Fibroblast of gingiva (primary cell): ENCODE measurements at regions not wholly inside any gene's neighbourhood (a gene's known extent, or its start where the extent isn't known, plus 50 kb on each side); places are given as distances from the start of the nearest gene placed in this dataset.

ENCODE experiments used
- DNase-seq: peaks from one replicate; pipeline ENCODE4 v3.0.0-alpha.2; 2011; ENCODE audit warnings: low read depth

- no peak for DNase-seq
Measured at GRCh38 chr15:29554531-29554930, 267.7 kb downstream of the TJP1 start.

- no peak for DNase-seq
Measured at GRCh38 chr15:29550834-29551465, 271.3 kb downstream of the TJP1 start.

- no peak for DNase-seq
Measured at GRCh38 chr15:29548006-29548405, 274.3 kb downstream of the TJP1 start.

DNA sequence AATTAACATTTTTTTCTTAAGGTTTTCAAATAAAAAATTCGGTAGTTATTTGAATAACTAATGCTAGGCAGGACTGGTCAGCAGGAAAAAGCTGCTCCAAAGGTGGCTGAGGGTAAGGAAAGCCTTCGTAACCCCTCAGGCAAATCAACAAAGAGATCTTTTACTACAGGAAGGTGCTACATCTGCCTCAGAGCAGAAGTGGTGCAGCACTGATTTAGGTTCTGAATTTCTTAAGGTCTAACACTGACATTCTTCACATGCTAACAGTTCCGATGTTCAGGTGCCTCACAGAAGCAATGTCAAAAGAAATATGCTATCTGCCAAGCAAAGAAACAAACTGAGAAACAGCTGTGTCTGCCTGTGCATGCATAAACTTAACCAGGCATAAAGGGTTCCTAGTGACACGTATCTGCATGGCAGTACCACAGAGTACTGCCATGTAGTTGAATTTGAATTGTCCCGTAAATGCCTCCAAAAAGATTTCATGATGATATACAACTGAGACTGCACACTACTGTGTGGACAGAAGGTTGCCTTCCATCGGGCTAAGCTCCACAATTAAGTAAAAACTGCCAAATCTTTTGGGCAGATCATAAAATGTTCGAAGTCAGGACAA, 275.0 kb upstream of the NSMCE3 start:
- DNase-seq: no peak

- no peak for DNase-seq
Measured at GRCh38 chr15:29542994-29543393, 273.4 kb upstream of the NSMCE3 start.

GRCh38 chr15:29541309-29541708, 271.7 kb upstream of the NSMCE3 start:
- DNase-seq: no peak

GRCh38 chr15:29540479-29540878, 270.9 kb upstream of the NSMCE3 start:
- DNase-seq: no peak

DNA sequence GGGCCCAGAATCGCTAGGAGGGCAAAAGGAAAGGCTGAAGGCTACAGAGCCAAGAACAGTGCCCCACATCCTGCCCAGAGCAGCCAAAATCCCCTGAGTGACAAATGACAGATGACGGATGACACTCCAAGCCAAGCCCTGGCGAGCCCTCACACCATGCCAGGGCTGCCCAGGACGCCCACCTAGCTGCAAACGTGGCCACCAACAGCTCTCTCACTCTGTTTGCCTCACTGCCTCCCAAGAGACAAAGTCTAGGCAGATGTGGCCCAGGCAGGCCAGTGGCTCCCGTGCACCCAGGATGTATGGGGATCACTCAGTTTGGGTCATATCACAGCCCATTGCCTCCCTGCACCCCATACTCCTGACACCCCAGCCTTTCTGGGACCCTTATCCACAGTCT, 270.1 kb upstream of the NSMCE3 start:
- no peak for DNase-seq

DNA sequence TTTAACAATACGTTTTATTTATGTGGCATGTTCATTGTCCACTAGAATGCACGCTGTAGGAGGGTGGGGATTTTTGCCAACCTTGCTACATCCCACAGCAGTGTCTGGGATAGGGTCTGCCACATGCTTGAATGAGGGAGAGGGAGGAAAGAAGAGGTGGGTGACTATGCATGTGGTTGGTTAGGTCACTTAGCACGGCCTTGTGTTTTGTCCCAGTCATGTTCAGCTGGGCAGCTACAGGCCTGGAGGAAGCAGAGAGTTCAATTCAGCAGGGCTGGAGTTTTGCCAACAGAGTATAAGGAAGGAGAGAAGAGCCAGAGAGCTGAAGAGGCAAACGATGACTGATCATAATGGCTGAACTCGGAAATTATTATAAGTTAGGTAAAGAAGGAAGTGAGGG, 268.4 kb upstream of the NSMCE3 start:
- no peak for DNase-seq

DNA sequence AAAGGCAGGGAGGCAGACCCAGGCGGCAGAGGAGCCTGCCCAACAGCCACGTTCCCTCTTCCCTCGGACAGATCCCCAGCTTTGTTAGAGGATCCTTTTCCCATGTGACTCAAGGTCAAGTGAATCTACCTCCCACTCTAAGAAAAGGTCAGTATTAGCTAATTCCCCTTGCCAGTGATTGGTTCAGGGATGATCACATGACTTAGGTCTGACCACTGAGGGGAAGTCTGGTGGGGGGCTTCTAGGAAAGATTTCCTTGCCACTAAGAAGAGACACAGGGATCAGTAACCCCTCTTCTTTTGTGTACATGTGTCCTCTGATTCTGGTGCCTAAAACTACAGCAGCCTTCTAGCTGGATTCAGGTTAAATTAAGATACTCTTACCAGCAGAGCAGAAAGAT, 266.3 kb upstream of the NSMCE3 start:
- DNase-seq: no peak

DNA sequence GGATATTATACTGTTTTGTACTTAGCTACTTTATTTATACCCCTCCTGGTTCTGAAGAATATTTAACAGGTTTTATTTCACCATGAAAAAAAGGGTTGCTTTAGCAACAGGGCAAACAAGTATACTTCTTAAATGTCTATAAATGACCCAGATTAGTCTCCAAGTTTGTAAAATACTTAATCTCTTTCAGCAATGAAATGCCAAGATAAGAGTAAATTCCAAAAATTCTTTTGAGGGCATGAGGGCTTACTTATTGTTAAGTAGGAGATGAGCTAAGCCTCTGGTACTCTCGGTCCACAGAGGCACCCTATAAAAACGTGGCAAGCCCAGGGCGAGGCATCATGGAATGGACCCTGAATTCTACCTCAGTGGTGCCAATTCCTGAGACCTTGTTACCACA, 264.8 kb upstream of the NSMCE3 start:
- DNase-seq: no peak

- DNase-seq: no peak
Measured at GRCh38 chr15:29533647-29534046, 264.0 kb upstream of the NSMCE3 start.

DNA sequence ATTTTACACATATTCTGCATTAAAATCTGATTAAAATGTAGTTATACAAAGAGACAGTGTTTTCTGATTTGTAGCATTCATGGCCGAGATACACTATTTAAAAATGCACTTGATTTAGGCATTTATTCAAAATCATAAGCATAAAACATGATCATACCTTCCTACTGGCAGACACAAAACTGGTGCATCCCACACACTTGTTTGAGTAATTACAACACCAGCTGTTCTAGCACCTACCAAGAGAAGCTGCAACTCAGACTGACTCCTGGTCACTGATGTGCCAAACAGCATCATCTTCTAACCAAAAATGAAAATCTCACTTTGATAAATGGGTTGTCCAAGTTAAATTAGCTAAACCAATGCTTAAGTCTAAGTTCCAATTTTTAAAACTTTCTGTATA, 262.7 kb upstream of the NSMCE3 start:
- DNase-seq: no peak

DNA sequence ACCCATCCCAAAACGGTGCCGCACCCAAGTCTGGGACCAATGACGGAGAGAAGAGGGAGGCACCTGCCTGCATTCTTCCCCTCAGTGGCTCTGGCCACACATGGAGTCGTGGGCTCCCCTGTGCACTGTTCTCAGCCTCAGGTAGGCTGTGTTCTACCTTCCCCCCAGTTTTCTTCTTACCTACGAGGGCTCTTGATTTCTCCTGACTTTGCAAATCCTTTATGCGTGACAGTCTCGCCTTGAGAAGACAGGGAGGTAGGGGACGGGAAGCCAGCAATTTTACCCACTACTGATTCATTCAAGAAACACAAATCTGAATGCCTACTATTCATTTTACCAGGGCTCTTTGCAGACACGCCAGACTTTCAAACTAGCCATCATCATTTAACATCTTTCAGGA, 261.3 kb upstream of the NSMCE3 start:
- no peak for DNase-seq

GRCh38 chr15:29529043-29529442, 259.4 kb upstream of the NSMCE3 start:
- DNase-seq: no peak

GRCh38 chr15:29528276-29528675, 258.7 kb upstream of the NSMCE3 start:
- DNase-seq: no peak

DNA sequence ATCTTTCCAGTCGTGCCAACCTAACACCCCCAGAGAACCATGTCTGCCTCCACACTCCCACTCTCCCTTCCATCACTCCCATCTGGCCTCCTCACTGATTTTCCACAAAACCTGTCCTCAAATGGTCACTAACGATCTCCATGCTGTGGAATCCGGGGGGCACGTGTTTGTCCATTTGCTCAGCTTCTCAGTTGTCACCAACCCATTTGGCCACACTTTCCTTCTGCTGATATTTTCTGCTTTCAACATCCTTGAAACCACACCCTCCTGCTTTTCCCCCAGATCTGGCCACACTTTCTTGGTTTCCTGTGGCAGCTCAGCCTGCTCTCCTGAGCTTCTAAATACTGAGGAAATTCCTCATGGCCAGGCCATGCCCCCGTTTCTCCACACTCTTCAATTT, 257.2 kb upstream of the NSMCE3 start:
- no peak for DNase-seq

- DNase-seq: no peak
Measured at GRCh38 chr15:29522373-29523276, 253.0 kb upstream of the NSMCE3 start.

GRCh38 chr15:29518442-29518841, 248.8 kb upstream of the NSMCE3 start:
- no peak for DNase-seq

- no peak for DNase-seq
Measured at GRCh38 chr15:29517829-29518228, 248.2 kb upstream of the NSMCE3 start.

GRCh38 chr15:29516929-29517328, 247.3 kb upstream of the NSMCE3 start:
- no peak for DNase-seq

GRCh38 chr15:29514926-29515325, 245.3 kb upstream of the NSMCE3 start:
- no peak for DNase-seq

DNA sequence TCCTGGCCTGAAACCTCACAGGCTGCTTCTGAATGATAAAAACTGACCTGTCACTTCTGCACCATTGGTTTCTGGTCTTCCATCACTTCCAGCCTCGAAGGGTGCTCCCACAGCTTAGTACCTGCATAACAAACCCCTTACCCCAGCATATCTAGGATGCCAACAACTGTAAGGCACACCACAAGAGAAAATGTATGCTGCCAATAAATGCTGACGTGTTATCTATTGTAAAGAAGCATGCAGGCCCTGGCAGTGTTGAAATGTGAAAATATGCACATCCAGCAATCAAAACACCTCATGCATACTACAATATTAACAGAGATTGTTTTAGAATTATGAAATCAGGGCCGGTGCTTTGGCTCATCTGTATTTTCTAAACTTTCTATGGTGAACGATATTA, 242.0 kb upstream of the NSMCE3 start:
- DNase-seq: no peak
